GM19239 (cell line): ENCODE measurements at regions not wholly inside any gene's neighbourhood (a gene's known extent, or its start where the extent isn't known, plus 50 kb on each side); places are given as distances from the start of the nearest gene placed in this dataset.

Experiments
- DNase-seq: peaks from one replicate; pipeline ENCODE4 v3.0.0; 2011; ENCODE audit warnings: low spot score; ENCODE audit not compliant: insufficient read length
- FAIRE-seq: peaks from 2 replicates; lab custom pipeline; 2011; peaks lifted over from hg19 to GRCh38; lab: Jason Lieb, UNC

DNA sequence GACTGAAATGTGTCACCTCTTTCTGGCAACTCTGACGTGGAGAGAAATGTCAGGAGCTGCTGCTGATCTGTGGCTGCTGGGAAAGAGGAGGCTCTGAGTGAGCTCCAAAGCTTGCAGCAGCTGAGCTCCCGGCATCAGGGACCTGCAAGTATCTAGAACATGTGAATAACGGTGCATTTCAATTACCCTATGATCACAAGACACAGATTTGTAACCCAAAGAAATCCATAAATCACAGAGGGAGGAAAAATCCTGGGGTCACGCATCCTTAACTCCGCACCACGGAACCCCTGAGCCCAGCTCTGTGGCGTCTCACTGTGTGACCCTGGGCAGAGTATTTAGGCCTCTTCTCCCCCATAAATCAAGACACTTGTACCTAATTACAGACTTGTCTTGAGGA is 139.8 kb downstream of the IRX2 start:
- FAIRE-seq, result no peak

DNA sequence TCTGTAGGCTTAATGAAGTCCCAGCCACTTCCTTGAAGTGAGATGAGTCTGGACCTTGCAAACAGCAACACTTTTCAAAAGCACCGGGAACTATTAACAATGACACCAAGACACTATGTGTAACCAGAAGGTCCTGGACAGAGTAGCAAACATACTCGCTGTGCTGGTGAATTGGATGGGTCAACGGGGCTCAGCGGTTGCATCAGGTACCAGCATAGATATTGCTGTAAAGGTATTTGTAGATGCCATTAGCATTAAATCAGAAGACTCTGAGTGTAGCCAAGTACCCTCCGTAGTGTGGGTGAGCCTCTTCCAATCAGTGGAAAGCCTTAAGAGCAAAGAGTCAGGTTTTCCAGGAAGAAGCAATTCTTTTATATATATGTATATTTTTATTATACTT is 140.5 kb downstream of the IRX2 start:
- DNase-seq (no peak), FAIRE-seq (no peak)

More for the DNA sequence above, 139.8 kb downstream of the IRX2 start:
- DNase-seq, result no peak

DNA sequence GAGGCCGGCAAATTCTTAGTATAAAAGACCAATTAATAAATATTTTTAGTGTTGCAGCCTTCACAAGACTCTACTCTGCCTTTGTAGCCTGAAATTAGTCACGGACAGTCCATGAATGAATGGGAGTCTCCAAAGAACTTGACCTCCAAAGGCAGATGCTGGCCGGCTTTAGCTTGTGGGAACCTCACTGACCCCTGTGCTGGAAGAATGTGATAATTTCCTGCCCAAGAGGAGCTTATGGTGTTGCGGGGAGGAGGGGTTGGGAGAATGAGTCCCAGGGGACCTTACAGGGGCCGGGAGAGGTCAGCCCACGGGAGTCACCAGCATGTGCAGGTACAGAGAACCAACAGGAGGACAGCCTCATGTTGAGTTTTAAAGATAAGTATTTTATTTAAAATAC is 143.1 kb downstream of the IRX2 start:
- DNase-seq (no peak), FAIRE-seq (no peak)

DNA sequence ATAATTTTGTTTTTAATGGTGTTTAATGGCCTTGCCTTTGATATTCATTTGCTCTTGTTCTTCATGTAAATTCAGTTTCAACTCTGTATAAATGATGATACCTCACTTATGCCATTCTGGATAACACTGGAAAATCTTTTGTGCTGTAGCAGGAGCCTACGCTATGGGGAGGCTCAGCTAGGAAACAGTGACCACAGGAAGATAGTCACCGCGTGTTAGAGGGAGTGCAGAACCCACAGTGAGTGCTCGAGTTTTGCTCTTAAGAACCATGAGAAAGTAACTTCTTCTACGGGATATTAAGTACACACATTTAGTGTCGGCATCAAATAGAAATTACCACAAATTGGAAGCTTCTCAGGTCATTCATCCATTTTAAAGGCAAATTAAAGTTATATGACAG is 143.9 kb downstream of the IRX2 start:
- no peak for FAIRE-seq
- DNase-seq, result no peak

DNA sequence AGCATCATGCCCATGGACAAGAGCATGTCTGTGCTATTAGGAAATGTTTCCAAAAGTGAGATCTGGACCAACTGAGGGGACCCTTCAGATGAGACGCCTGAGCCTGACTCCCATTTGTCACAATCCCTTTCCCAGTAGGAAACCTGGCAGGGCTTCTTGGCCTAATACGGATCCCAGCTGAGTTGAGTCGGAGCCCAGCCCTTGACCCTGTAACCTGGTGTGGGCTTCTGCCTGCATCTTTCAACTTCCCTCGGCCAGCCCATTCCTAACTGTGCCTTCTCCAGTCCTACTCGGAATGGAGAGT is 148.3 kb downstream of the IRX2 start:
- DNase-seq (no peak), FAIRE-seq (no peak)

DNA sequence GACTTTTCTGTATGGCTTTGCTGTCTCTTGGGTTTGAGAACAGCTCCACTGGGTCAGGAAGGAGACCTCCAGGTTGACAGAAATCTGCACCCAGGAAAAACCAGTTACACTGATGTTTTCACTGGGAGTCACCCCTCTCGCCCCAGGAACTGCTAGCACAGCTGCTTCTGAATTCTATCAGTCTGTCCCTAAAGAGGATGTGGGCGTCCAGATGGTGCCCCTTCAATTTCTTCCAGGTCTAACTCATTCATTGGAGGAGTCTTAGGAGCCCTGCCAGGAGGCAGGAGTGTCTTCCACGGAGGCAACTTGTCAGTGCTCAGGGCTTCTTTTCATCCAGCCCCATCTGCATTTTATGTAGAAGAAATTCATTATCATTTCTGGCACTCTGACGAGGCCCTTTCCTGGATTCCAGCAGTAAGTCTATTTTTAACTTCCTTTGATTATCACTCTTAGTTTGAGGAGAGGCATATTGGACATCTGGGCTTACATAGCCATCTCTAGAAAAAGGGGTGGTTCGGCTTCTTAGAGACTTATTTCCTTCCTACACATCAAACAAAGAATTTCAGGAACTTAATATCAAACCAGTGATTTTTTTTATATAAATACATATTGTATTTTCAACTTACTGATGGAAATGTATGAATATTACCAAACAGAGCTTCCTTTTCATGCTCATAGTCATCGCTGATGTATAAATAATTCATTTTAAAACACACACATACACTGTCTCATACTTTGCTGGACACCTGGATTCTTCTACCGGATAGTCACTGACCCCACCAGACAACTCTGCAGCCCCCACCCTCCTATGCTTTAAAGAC is 148.8 kb downstream of the IRX2 start:
- DNase-seq (no peak), FAIRE-seq (no peak)

DNA sequence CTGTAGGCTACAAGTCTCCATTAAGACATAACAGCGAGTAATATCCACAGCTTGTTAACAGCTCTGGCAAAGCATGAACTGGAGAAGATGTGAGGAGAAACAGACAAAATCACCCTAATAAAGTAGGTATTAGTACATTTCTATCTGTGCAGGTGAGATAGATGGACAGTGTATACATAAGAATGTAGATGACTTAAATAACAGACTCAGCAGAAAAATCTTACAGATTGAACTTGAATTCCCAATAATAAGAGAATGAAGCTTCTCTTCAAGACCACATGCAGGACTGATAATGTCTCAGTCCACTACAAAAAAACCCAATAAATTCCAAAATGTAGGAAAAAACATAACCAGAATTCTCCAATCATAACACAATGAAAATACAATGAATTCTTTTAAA is 153.0 kb downstream of the IRX2 start:
- DNase-seq (no peak), FAIRE-seq (no peak)

DNA sequence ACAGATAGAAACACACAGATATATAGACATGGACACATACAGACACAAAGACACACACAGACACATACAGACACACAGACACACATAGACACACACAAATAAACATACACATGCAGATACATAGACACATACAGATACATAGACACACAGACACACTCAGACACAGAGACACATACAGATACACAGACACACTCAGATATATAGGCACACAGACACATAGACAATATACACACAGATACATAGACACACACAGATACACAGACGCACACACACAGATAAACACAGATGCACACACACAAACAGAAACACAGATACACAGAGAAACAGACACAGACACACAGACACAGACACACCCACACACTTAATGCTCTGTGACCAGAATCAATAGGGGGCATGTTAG is 156.8 kb downstream of the IRX2 start:
- FAIRE-seq (no peak), DNase-seq (no peak)

DNA sequence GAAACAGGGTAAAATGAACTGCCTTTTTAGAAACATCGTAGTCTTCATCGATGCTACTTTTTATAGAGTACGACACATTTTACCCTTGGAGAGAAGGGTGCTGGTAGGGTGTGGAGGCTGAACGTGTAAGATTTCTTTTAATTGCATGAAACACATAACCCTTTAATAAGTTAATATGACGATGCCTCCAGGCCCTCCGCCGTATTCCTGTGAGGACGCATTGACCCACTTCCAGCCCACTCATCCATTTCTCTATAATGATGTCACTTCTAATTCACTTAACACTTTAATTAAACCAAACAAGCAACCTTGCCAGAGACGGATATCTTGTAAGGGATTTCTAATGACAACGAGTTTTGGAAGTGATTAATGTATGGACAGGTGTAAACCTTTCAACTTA is 158.7 kb downstream of the IRX2 start:
- no peak for DNase-seq

DNA sequence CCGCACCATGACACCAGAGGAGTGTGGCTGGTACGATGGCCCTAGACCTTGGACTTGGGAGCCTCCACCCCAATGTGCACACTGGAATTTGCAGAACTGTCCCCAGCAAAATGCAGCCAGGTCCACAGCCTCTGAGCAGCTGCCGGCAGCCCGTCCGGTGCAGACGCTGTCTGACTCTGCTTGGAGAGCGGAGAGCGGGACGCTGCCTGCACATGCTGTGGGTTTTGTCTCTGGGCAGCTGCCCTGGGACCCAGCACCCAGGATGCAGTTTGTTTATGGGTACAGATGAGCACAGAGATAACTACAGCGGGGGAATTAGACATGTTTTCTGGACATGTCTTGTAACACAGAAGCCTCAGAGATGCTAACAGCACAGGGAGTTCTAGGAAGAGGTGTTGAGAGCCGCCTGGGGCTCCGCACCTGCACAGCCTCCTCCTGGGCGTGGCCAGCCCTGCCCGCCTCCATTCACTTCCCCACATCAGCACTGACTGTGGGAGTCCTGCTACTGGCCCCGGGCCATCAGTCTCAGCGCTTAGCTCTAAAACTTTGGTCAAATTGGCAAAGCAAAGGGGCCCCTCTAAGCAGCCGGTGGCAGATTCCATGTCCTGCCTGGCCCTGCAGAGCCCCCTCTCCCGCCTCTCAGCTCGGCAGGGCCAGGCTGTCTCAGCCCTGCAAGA is 159.6 kb downstream of the IRX2 start:
- FAIRE-seq, result no peak
- DNase-seq, result no peak

More for the DNA sequence above, 158.7 kb downstream of the IRX2 start:
- no peak for FAIRE-seq

DNA sequence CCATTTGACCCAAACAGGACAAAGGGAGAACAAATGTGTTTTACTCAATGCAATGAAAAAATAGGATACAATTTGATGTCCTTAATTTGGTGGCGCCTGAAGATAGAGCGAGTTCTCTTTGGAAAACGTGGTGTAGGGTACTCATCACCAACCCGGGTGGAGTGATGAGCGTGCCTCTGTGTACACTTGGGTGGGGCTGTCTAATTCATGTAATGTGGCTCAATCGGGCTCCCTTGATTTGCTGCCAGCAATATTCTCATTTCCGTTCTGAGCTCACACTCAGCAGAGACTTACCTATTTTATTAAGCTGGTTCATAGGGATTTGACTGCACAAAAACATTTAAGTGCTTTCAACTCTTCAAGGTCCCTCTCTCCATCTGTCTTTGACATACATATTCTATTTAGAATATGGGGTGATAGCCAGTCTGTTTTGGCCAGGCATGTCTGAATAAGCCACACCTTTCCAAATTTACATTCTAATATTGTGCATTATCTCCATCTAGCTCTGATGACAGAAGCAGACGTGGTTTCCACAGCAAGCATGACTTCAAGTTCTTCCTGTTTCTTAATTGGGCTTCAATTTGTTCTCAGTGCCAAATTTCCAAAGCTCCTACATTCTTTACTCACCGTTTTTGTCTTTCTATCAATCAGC is 162.5 kb downstream of the IRX2 start:
- DNase-seq, result no peak

DNA sequence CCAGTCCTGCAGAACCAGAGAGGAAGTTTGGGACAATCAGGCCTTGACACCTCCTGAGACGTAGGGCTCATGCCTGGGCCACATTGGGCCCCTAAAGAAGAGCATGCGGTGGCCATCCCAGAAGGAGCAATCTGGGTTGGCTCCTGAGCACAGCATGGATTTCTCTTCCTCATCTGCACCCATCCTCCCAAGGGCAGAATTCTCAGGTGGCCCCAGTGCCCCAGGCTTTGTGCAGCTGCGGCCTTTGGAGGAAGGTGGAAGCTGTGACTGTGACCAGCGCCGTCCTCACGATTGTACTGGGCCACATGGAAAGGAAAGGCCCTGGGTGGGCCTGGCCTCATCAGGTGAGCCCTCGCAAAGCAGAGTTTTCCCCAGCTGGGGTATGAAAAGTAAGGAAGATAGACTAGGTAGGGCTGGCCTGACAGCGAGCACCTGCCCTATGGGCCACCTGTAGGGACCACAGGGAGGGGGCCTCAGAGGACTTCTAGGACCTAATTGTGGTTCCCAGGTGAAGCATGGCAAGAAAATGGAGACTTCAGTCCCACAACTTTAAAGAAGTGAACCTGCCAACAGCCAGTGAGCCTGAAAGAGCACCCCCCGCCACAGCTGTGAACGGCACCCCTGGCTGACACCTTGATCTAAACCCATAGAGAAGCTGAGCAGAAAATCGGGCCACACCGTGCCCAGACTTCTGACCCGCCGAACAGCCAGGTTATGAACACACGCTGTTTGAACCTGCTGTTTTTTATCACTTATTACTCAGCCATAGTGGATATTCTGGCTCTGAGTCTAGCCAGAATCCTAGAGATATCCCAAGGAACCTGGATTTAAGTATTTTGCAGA is 164.1 kb downstream of the IRX2 start:
- DNase-seq, result no peak
- FAIRE-seq, result no peak

More for the DNA sequence above, 162.5 kb downstream of the IRX2 start:
- no peak for FAIRE-seq

DNA sequence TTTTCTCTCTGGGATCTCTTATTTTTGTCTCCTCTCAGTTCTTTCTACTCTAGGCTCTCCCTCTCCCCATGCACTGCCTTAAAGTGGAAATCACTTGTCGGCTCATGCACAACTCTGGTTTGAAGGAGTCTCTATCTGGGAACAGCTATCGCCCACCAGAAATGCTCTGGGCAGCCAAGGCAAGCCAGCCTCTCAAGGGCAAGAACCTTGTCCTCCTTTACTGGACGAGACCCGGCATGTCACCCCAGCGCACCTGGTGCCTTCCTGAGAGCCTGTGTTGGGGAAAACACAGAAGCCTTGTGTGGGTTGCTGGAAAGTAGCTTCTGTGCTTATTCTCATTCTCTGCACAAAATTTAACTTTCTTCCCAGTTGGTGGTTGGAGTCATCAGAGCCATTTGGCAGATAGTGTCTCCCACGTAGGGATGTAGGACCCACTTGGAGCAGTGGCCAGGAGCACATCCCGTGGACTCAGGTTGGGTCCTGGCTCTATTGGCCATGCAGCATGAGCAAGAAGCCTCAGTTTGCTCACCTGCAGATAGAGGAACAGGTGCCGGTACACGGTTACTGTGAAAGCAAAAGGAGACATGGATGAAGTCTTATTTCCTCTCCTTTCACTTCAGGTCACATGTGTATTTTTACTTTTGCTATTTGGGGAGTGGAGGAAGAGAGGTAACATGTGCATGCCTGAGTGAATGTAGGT is 165.3 kb downstream of the IRX2 start:
- no peak for DNase-seq
- no peak for FAIRE-seq

DNA sequence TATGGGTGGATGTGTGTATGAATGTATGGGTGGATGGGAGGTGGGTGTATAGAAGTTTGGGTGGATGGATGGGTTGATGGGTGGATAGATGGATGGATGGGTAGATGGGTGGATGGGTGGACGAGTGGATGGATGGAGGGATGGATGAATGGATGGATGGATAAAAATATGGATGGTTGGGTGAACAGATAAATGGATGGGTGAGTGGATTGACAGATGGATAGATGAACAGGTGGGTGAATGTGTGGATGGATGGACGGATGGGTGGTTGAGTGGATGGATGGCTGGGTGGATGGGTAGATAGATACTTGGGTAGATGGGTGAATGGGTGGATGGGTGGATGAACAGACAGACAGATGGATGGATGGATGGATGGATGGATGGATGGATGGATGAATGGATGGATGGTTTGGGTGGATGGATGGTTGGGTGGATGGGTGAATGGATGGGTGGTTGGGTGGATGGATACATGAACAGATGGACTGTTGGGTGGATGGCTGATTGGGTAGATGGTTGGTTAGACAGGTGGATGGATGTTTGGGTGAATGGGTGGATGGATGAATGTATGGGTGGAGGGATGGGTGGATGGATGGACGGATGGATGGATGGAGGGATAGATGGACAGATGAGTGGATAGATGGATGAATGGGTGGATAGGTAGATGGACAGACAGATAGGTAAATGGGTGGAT is 166.8 kb downstream of the IRX2 start:
- no peak for FAIRE-seq
- no peak for DNase-seq

DNA sequence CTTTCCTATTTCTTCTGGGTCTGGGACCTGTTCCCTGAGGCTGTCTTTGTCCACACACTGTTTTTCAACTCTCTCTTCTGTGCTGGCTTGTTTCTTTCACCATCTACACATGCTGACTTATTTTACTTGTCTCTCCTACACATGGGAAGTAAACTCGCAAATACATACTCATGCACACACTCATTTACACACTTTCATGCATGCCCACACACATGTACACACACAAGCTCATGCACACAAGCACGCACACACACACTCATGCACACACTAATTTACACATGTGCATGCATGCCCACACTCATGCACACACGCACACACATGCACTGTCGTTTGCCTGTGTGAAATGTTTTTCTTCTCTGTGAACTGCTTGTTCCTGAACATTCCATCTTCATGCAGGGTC is 169.0 kb downstream of the IRX2 start:
- DNase-seq, result no peak
- no peak for FAIRE-seq

DNA sequence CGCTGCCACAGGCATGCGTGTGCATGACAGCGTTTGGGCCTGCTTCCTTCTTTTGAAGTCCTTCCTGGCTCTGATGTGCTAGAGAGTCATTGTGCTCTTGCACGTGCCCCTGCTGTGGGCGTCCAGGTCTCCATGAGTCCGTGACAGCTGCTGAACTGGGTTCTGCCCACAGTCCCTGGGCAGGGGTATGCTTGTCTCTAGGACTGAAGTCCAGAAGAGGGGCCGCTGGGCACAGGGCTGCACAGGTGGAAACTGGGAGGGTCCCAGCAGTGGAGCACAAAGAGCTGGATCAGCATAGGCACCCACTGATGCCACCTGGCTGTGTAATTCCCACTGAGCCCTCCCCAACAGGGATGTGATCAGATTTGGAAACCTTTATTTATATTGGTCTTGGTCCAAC is 169.4 kb downstream of the IRX2 start:
- no peak for FAIRE-seq

DNA sequence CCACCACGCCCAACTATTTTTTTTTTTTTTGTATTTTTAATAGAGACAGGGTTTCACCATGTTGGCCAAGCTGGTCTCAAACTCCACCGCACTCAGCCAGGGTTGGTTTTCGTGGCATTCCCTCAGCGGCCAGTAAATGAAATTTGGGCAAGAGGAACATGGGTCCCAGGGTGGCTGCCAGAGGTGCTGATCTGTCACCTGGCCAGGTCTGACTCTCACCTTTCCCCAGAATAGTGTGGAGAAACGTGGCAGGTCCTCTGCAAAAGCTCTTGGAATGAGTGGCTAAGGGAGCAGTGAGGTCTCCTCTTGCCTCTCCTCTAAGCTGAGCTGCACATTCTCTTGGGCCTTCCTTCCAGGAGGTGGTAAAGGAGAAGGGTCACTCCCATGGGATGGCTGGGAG is 170.1 kb downstream of the IRX2 start:
- FAIRE-seq (no peak), DNase-seq (no peak)

More for the DNA sequence above, 169.4 kb downstream of the IRX2 start:
- no peak for DNase-seq

DNA sequence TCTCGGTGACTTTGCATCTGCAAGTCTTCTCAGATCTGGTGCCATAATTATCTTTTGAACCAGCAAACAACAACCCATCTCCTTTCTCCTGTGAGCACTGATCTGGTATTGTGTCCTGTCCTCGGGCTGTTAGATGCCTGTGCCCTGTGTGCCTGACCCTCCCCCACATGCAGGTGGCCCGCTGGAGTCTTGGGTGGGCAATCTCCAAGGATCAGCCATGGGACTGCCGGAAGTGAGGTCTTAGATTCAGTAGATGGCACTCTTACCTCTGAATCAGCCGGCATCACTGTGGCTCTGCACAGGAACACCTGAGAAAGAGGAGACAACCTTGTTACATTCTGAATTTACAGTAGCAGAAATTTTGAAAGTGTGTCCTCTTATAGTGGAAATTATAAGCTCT is 172.4 kb downstream of the IRX2 start:
- no peak for FAIRE-seq
- DNase-seq, result no peak

DNA sequence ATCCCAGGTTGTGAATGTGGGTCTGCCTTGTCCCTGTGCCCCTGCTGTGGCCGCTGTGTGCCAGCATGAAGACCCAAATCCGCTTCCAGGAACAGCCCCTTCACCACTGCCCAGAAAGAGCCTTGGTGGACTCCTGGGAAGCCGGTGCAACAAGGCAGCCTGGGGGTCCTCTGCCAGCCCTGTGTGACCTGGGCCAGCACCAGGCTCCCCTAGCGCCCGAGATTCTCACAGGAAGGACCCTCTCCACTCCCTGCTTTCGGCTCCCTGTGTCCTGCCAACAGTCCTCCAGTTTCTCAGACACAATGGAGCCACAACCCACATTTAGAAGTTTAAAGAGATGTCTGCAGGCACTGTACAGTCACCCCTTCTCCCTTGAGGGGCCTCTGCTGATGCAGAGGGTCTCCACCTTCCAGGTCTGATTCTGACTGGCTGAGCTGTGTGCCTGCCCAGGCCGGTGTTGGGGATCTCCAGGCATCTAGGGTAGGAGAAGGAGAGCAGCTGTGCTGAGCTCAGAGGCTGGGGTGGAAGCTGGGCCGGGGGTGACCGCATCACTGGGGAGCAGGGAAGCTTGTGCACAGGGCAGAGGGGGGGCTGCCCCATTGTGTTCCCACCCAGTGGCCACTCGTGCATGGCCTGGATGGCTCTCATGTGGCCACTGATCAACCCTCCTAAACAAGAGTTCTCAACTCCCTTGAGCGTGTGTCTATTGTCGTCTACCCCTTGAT is 174.0 kb downstream of the IRX2 start:
- DNase-seq, result no peak
- no peak for FAIRE-seq
